Suprapubic skin (tissue), 4 donors: ENCODE measurements at regions not wholly inside any gene's neighbourhood (a gene's known extent, or its start where the extent isn't known, plus 50 kb on each side); places are given as distances from the start of the nearest gene placed in this dataset.

ENCODE experiments used
- CTCF ChIP-seq, 2 donors: fragments of 200-600 bp in 1 of 2; fragments of 450-650 bp in 1 of 2; sonication (generic) in 1 of 2; IDR thresholded peaks; one replicate each; pipeline ENCODE4 v1.5.1; 2016 to 2019; ENCODE audit warnings: antibody characterized with exemption in 2 of 2, mild to moderate bottlenecking in 1 of 2, moderate library complexity in 1 of 2
- EP300 ChIP-seq: sonication (generic); formaldehyde crosslinking; IDR thresholded peaks from one replicate; pipeline ENCODE4 v1.6.1; 2017; ENCODE audit warnings: antibody characterized with exemption
- POLR2A ChIP-seq, 2 donors: fragments of 450-650 bp; IDR thresholded peaks; one replicate each; pipeline ENCODE4 v1.6.1; 2017; ENCODE audit warnings: antibody characterized with exemption in 2 of 2, mild to moderate bottlenecking in 2 of 2, moderate library complexity in 2 of 2
- POLR2AphosphoS5 ChIP-seq, 3 donors: sonication (generic); formaldehyde crosslinking; IDR thresholded peaks; one replicate each; pipeline ENCODE4 v1.6.1; 2017; ENCODE audit warnings: antibody characterized with exemption in 3 of 3

- TF ChIP-seq CTCF (IDR thresholded peaks at IDR 0.05) (no peak), POLR2A (IDR thresholded peaks at IDR 0.05) (no peak), EP300 (no peak), POLR2AphosphoS5 (IDR thresholded peaks at IDR 0.05) (no peak)
Measured at GRCh38 chr2:217147818-217148217, 288.0 kb upstream of the TNP1 start.
